CD4-positive, CD25-positive, alpha-beta regulatory T cell (primary cell): ENCODE measurements at regions not wholly inside any gene's neighbourhood (a gene's known extent, or its start where the extent isn't known, plus 50 kb on each side); places are given as distances from the start of the nearest gene placed in this dataset.

Experiments
- ATAC-seq, 2 donors: fragments of 150-1000 bp; cut with Tn5 transposase; one replicate each; pipeline ENCODE4 v1.10.0; 2021; ENCODE audit warnings: low read depth in 2 of 2, moderate number of reproducible peaks in 2 of 2, moderate library complexity in 1 of 2
- DNase-seq, 3 donors: peaks; one replicate each; pipeline versions ENCODE4 v3.0.0 to v3.0.0-alpha.2; 2012 to 2022; ENCODE audit warnings: mixed read lengths in 1 of 3
- H3K27ac ChIP-seq: one replicate; pipeline ENCODE4 v1.7.0; 2013; ENCODE audit warnings: mild to moderate bottlenecking, low read length; ENCODE audit not compliant: insufficient read depth, poor library complexity, severe bottlenecking
- H3K27me3 ChIP-seq: one replicate; pipeline ENCODE4 v1.7.0; 2013; ENCODE audit warnings: low read length; ENCODE audit not compliant: control insufficient read depth, insufficient read depth
- H3K36me3 ChIP-seq: one replicate; pipeline ENCODE4 v1.7.0; 2013; ENCODE audit warnings: mild to moderate bottlenecking, low read length, moderate library complexity; ENCODE audit not compliant: control insufficient read depth, insufficient read depth
- H3K4me1 ChIP-seq: 2 replicates; pipeline ENCODE4 v1.7.0; 2013; ENCODE audit warnings: mild to moderate bottlenecking, low read length; ENCODE audit not compliant: insufficient read depth, control insufficient read depth, poor library complexity, severe bottlenecking
- H3K4me3 ChIP-seq: one replicate; pipeline ENCODE4 v1.7.0; 2013; ENCODE audit warnings: low read depth, mild to moderate bottlenecking, low read length, moderate library complexity
- H3K9me3 ChIP-seq, 2 experiments: 1 replicate in 1 of 2; 2 replicates in 1 of 2; pipeline ENCODE4 v1.7.0; 2013; ENCODE audit warnings: low read length in 2 of 2, mild to moderate bottlenecking in 1 of 2, moderate library complexity in 1 of 2; ENCODE audit not compliant: control insufficient read depth in 2 of 2
- H3K27ac Mint-ChIP-seq, 3 donors: one replicate each; pipeline ENCODE4 v1.8.0; 2020 to 2022; ENCODE audit warnings: mild to moderate bottlenecking in 3 of 3, mixed read lengths in 3 of 3, moderate library complexity in 2 of 3
- H3K27me3 Mint-ChIP-seq: one replicate; pipeline ENCODE4 v1.8.0; 2022; ENCODE audit warnings: mild to moderate bottlenecking, mixed read lengths
- H3K36me3 Mint-ChIP-seq: one replicate; pipeline ENCODE4 v1.8.0; 2020; ENCODE audit warnings: mixed read lengths
- H3K4me1 Mint-ChIP-seq, 4 donors: one replicate each; pipeline ENCODE4 v1.8.0; 2020 to 2022; ENCODE audit warnings: mixed read lengths in 4 of 4, mild to moderate bottlenecking in 1 of 4
- H3K4me3 Mint-ChIP-seq, 4 donors: one replicate each; pipeline ENCODE4 v1.8.0; 2020 to 2022; ENCODE audit warnings: mild to moderate bottlenecking in 4 of 4, mixed read lengths in 4 of 4, moderate library complexity in 3 of 4
- H3K9me3 Mint-ChIP-seq, 7 donors: one replicate each; pipeline ENCODE4 v1.8.0; 2020 to 2022; ENCODE audit warnings: mixed read lengths in 7 of 7, mild to moderate bottlenecking in 3 of 7, moderate library complexity in 2 of 7

GRCh38 chr9:38277601-38278200, 114.8 kb upstream of the ALDH1B1 start:
- Mint-ChIP-seq H3K27ac (no peak overlapping the region), H3K4me3 (no peak overlapping the region)

DNA sequence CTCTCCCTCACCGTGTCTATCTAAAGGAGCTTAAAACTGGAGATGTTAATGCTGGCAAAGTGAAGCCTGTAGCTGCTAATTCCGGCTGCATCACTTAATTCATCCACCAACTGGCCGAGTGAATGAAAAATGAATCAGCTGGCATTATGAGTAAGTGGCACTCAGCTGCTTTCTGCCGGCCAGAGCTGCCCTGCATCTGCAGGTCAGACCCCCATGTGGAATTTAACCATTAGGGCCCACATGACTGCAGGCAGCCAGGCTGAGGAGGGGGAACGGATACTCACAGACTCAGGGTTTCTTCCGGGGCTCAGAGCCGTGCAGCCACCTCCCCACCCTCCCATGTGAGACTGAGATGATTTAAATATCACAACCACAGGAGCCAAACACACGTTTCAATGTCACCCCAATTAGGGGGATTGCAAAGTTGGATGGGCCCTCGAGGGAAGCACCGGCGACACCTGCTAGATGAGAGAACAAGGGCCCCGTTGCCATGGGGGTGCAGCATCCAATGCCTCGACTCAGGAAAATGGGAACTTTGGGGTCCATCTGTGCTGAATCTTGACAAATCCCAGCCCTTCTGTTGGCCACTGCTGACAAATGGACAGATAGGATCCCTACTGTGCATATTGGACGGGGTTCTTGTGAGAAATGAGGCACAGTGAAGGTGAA, 115.6 kb upstream of the ALDH1B1 start:
- Mint-ChIP-seq H3K4me1 (peaks cover 0 to 22% (median 8%) of the 10 kb centered on the region in 4 donors), H3K36me3 (no peaks in the 10 kb centered on the region), H3K27me3 (no peaks in the 10 kb centered on the region), H3K9me3 (peaks cover 0 to 4% (median 0%) of the 10 kb centered on the region in 7 donors), H3K4me3 (no peak overlapping the region), H3K27ac (peak overlapping the region in 1 of 3 donors; percentile 65)
- Histone ChIP-seq H3K27me3 (no peaks in the 10 kb centered on the region), H3K36me3 (no peaks in the 10 kb centered on the region), H3K4me1 (peaks cover 8% of the 10 kb centered on the region), H3K4me3 (no peak overlapping the region), H3K9me3 (no peaks in the 10 kb centered on the region), H3K27ac (no peak overlapping the region)
- ATAC-seq (no peak), DNase-seq (no peak)

More at GRCh38 chr9:38277601-38278200, 114.8 kb upstream of the ALDH1B1 start:
- Mint-ChIP-seq H3K27me3 (no peaks in the 10 kb centered on the region), H3K9me3 (peaks cover 0 to 4% (median 0%) of the 10 kb centered on the region in 7 donors), H3K4me1 (peaks cover 0 to 22% (median 8%) of the 10 kb centered on the region in 4 donors), H3K36me3 (no peaks in the 10 kb centered on the region)
- ATAC-seq (no peak), DNase-seq (peak in 1 of 3 donors; percentile 4)
- H3K27me3 ChIP-seq = no peaks in the 10 kb centered on the region
- no peak overlapping the region for H3K4me3 ChIP-seq
- no peaks in the 10 kb centered on the region for H3K9me3 ChIP-seq
- H3K27ac ChIP-seq = no peak overlapping the region
- peaks cover 8% of the 10 kb centered on the region for H3K4me1 ChIP-seq
- H3K36me3 ChIP-seq = no peaks in the 10 kb centered on the region

- Histone ChIP-seq H3K9me3 (no peaks in the 10 kb centered on the region), H3K4me3 (no peak overlapping the region), H3K27ac (no peak overlapping the region), H3K27me3 (no peaks in the 10 kb centered on the region), H3K4me1 (peaks cover 8% of the 10 kb centered on the region), H3K36me3 (no peaks in the 10 kb centered on the region)
- Mint-ChIP-seq H3K27ac (no peak overlapping the region), H3K9me3 (peaks cover 0 to 2% (median 0%) of the 10 kb centered on the region in 7 donors), H3K36me3 (no peaks in the 10 kb centered on the region), H3K27me3 (no peaks in the 10 kb centered on the region), H3K4me1 (peaks cover 0 to 22% (median 8%) of the 10 kb centered on the region in 4 donors), H3K4me3 (no peak overlapping the region)
- no peak for ATAC-seq
- DNase-seq = no peak
Observed at GRCh38 chr9:38274800-38275199, 117.7 kb upstream of the ALDH1B1 start.

DNA sequence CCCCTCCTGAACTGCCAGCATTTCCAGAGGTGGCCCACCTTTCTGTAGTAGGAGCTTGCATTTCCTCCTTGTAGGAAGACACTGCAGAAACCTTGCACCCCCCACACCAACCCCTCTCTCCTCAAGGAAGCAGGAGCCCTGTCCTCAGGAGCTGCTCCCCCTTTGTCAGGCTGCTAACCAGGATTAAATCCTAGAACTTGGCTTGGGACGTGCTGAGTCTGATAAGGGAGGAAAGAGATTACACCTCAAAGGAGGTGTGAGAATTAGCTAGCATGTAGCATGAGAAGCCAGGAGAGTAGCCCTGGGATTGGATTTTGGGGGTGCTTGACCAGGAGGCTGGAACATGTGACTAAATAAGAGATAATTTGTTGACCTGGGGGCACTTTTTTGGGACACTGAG, 119.8 kb upstream of the ALDH1B1 start:
- ATAC-seq (no peak), DNase-seq (no peak)
- Mint-ChIP-seq H3K4me1 (peaks cover 0 to 4% (median 0%) of the 10 kb centered on the region in 4 donors), H3K9me3 (peaks cover 0 to 5% (median 0%) of the 10 kb centered on the region in 7 donors), H3K27ac (no peak overlapping the region), H3K4me3 (no peak overlapping the region), H3K27me3 (peaks cover 5% of the 10 kb centered on the region), H3K36me3 (no peaks in the 10 kb centered on the region)
- no peaks in the 10 kb centered on the region for H3K36me3 ChIP-seq
- H3K4me1 ChIP-seq = no peaks in the 10 kb centered on the region
- H3K9me3 ChIP-seq = no peaks in the 10 kb centered on the region
- no peaks in the 10 kb centered on the region for H3K27me3 ChIP-seq
- H3K4me3 ChIP-seq = no peak overlapping the region
- no peak overlapping the region for H3K27ac ChIP-seq

- Histone ChIP-seq H3K4me1 (no peaks in the 10 kb centered on the region), H3K4me3 (no peak overlapping the region), H3K9me3 (peaks cover 0 to 4% of the 10 kb centered on the region in 2 experiments), H3K27ac (no peak overlapping the region), H3K36me3 (no peaks in the 10 kb centered on the region), H3K27me3 (no peaks in the 10 kb centered on the region)
- DNase-seq (no peak), ATAC-seq (no peak)
- no peak overlapping the region for H3K27ac Mint-ChIP-seq
- no peaks in the 10 kb centered on the region for H3K36me3 Mint-ChIP-seq
- no peaks in the 10 kb centered on the region for H3K4me1 Mint-ChIP-seq
- peaks cover 5% of the 10 kb centered on the region for H3K27me3 Mint-ChIP-seq
- no peak overlapping the region for H3K4me3 Mint-ChIP-seq
- peaks cover 0 to 5% (median under 1%) of the 10 kb centered on the region in 7 donors for H3K9me3 Mint-ChIP-seq
Observed at GRCh38 chr9:38271666-38272241, 120.7 kb upstream of the ALDH1B1 start.

GRCh38 chr9:38269775-38270174, 122.7 kb upstream of the ALDH1B1 start:
- Histone ChIP-seq H3K27ac (no peak overlapping the region), H3K36me3 (no peaks in the 10 kb centered on the region), H3K4me1 (no peaks in the 10 kb centered on the region), H3K27me3 (no peaks in the 10 kb centered on the region), H3K9me3 (peaks cover 4 to 22% of the 10 kb centered on the region in 2 experiments), H3K4me3 (no peak overlapping the region)
- Mint-ChIP-seq H3K4me1 (no peaks in the 10 kb centered on the region), H3K4me3 (no peak overlapping the region), H3K27ac (peak overlapping the region in 1 of 3 donors; percentile 10), H3K36me3 (no peaks in the 10 kb centered on the region), H3K9me3 (peaks cover 0 to 18% (median 9%) of the 10 kb centered on the region in 7 donors), H3K27me3 (peaks cover 9% of the 10 kb centered on the region)
- DNase-seq = no peak
- no peak for ATAC-seq

DNA sequence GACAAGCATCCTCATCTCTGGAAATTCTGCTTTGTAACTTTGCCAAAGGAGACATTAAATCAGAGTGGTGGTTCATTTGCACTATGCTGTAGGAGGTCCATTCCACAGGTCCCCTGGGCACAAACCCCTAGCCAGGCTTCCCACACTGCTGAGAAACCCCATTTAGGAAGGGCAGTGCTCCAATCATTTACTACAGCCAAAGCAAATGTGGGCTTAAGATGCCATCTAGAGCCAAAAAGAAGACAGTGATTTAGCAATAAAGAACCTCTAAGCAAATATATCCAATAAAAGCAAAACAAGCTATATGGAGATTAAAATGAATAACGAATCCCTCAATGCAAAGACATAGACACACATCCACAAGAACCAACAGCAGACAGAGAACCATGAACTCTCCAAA, 129.0 kb upstream of the ALDH1B1 start:
- ATAC-seq = no peak
- Histone ChIP-seq H3K4me3 (no peak overlapping the region), H3K27me3 (no peaks in the 10 kb centered on the region), H3K36me3 (no peaks in the 10 kb centered on the region), H3K27ac (no peak overlapping the region), H3K9me3 (peaks cover 15 to 35% of the 10 kb centered on the region in 2 experiments), H3K4me1 (no peaks in the 10 kb centered on the region)
- Mint-ChIP-seq H3K9me3 (peaks cover 0 to 27% (median 10%) of the 10 kb centered on the region in 7 donors), H3K36me3 (no peaks in the 10 kb centered on the region), H3K4me1 (no peaks in the 10 kb centered on the region), H3K27me3 (peaks cover 9% of the 10 kb centered on the region), H3K27ac (no peak overlapping the region), H3K4me3 (no peak overlapping the region)
- DNase-seq = no peak
